ENCODE measurements at regions not wholly inside any gene's neighbourhood (a gene's known extent, or its start where the extent isn't known, plus 50 kb on each side); places are given as distances from the start of the nearest gene placed in this dataset.

GRCh38 chr6:90780778-90781177, 193.9 kb upstream of the MAP3K7 start:
- Histone ChIP-seq H3K27ac (ENCODE audit: low read length) (no peak overlapping the region), H3K9me3 (ENCODE audit: control insufficient read depth, low read length) (no peaks in the 10 kb centered on the region), H3K27me3 (ENCODE audit: control insufficient read depth, insufficient read depth) (no peaks in the 10 kb centered on the region), H3K4me3 (ENCODE audit: low read length) (no peak overlapping the region), H3K4me1 (ENCODE audit: control insufficient read depth, insufficient read depth, low read length) (no peaks in the 10 kb centered on the region)
- no peak for DNase-seq
- intact Hi-C loops (cut with DNase I) = no loop called here
- no peak for ATAC-seq
- WGBS = 93% methylated on average over 3 of the region's 3 CpGs

GRCh38 chr6:90780141-90780540, 193.3 kb upstream of the MAP3K7 start:
- Histone ChIP-seq H3K4me1 (ENCODE audit: control insufficient read depth, insufficient read depth, low read length) (no peaks in the 10 kb centered on the region), H3K27ac (ENCODE audit: low read length) (no peak overlapping the region), H3K9me3 (ENCODE audit: control insufficient read depth, low read length) (no peaks in the 10 kb centered on the region), H3K27me3 (ENCODE audit: control insufficient read depth, insufficient read depth) (no peaks in the 10 kb centered on the region), H3K4me3 (ENCODE audit: low read length) (no peak overlapping the region)
- WGBS = 68% methylated on average over 1 of the region's 1 CpG
- ATAC-seq = no peak
- intact Hi-C loops (cut with DNase I) = no loop called here
- no peak for DNase-seq

- no peaks in the 10 kb centered on the region for H3K9me3 ChIP-seq (ENCODE audit: control insufficient read depth, low read length)
- DNase-seq (no peak), ATAC-seq (no peak)
- intact Hi-C loops (cut with DNase I) = no loop called here
- H3K4me3 ChIP-seq (ENCODE audit: low read length) = no peak overlapping the region
- no peaks in the 10 kb centered on the region for H3K4me1 ChIP-seq (ENCODE audit: control insufficient read depth, insufficient read depth, low read length)
- H3K27me3 ChIP-seq (ENCODE audit: control insufficient read depth, insufficient read depth) = no peaks in the 10 kb centered on the region
- 87% methylated on average over 5 of the region's 5 CpGs for WGBS
- no peak overlapping the region for H3K27ac ChIP-seq (ENCODE audit: low read length)
These were observed 191.7 kb upstream of the MAP3K7 start for GRCh38 chr6:90778417-90779203.

DNA sequence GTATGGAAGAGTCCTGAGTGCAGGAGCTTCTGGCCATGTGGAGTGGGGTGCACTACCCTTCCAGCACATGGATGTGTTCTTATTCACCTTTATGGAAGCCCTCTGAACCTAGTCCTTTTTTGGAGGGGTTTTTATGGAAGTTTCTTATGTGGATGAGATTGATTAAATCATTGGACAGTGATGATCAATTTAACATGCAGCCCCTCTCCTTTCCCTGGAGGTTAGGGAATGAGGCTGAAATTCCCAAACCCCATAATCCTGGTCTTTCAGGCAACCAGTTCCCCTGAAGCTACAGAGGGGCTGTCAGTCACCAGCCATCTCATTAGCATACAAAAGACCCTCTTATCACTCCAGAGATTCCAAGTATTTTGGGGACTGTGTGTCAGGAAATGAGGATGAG, 183.9 kb upstream of the MAP3K7 start:
- H3K27ac ChIP-seq (ENCODE audit: low read length) = no peak overlapping the region
- no peak for ATAC-seq
- H3K9me3 ChIP-seq (ENCODE audit: control insufficient read depth, low read length) = no peaks in the 10 kb centered on the region
- no peaks in the 10 kb centered on the region for H3K4me1 ChIP-seq (ENCODE audit: control insufficient read depth, insufficient read depth, low read length)
- DNase-seq = no peak
- no peak overlapping the region for H3K4me3 ChIP-seq (ENCODE audit: low read length)
- no peaks in the 10 kb centered on the region for H3K27me3 ChIP-seq (ENCODE audit: control insufficient read depth, insufficient read depth)
- intact Hi-C loops (cut with DNase I) = no loop called here

DNA sequence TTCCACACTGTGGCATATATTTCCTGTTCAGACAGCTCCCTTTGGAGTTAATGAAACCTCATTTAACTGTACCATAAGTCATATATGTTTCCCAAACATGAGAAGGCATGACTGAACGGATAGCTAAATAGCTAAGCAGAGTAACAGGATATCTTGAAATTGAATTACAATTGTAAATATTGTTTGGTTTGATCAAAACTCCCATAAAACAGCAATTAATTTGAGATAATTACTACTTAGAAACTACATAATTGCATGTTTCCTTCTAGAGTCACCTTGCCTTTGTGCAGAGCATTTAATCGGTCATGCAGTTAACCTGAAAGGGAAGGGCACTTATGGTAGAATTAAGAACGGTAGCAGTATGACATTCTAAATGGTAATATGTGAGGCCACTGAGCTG, 179.0 kb upstream of the MAP3K7 start:
- ATAC-seq = no peak
- intact Hi-C loops (cut with DNase I) = no loop called here
- WGBS = 89% methylated on average over 3 of the region's 3 CpGs
- Histone ChIP-seq H3K27me3 (ENCODE audit: control insufficient read depth, insufficient read depth) (no peaks in the 10 kb centered on the region), H3K4me3 (ENCODE audit: low read length) (no peak overlapping the region), H3K9me3 (ENCODE audit: control insufficient read depth, low read length) (no peaks in the 10 kb centered on the region), H3K4me1 (ENCODE audit: control insufficient read depth, insufficient read depth, low read length) (no peaks in the 10 kb centered on the region), H3K27ac (ENCODE audit: low read length) (no peak overlapping the region)
- DNase-seq = no peak

DNA sequence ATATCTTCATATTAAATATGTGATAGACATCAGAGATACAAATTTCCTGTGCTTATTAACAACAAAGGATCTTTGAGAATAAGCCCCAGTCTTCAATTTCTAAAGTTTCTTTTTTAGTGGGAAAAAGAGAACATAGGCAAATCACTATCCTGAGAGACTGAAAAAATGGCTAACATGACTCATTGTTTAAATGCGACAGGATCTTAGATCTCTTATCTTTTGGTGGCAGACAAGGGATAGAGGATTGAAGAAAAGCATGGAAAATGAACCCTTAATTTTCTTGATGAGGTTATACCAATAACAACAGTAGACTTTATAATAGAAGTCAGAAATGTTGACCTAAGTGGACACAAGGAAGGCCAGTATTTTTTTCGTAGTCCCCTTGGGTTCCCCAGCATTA, 178.6 kb upstream of the MAP3K7 start:
- ATAC-seq (no peak), DNase-seq (no peak)
- 65% methylated on average over 2 of the region's 2 CpGs for WGBS
- Histone ChIP-seq H3K27me3 (ENCODE audit: control insufficient read depth, insufficient read depth) (no peaks in the 10 kb centered on the region), H3K4me1 (ENCODE audit: control insufficient read depth, insufficient read depth, low read length) (no peaks in the 10 kb centered on the region), H3K4me3 (ENCODE audit: low read length) (no peak overlapping the region), H3K27ac (ENCODE audit: low read length) (no peak overlapping the region), H3K9me3 (ENCODE audit: control insufficient read depth, low read length) (no peaks in the 10 kb centered on the region)
- intact Hi-C loops (cut with DNase I) = no loop called here

- no peak for DNase-seq
- WGBS = 82% methylated on average over 3 of the region's 3 CpGs
- Histone ChIP-seq H3K27ac (ENCODE audit: low read length) (no peak overlapping the region), H3K9me3 (ENCODE audit: control insufficient read depth, low read length) (no peaks in the 10 kb centered on the region), H3K27me3 (ENCODE audit: control insufficient read depth, insufficient read depth) (no peaks in the 10 kb centered on the region), H3K4me1 (ENCODE audit: control insufficient read depth, insufficient read depth, low read length) (no peaks in the 10 kb centered on the region), H3K4me3 (ENCODE audit: low read length) (no peak overlapping the region)
- ATAC-seq = no peak
- intact Hi-C loops (cut with DNase I) = no loop called here
These were observed 177.1 kb upstream of the MAP3K7 start for GRCh38 chr6:90764001-90764400.

- Histone ChIP-seq H3K27me3 (ENCODE audit: control insufficient read depth, insufficient read depth) (no peaks in the 10 kb centered on the region), H3K9me3 (ENCODE audit: control insufficient read depth, low read length) (no peaks in the 10 kb centered on the region), H3K27ac (ENCODE audit: low read length) (no peak overlapping the region), H3K4me3 (ENCODE audit: low read length) (no peak overlapping the region), H3K4me1 (ENCODE audit: control insufficient read depth, insufficient read depth, low read length) (no peaks in the 10 kb centered on the region)
- WGBS = 77% methylated on average over 3 of the region's 3 CpGs
- intact Hi-C loops (cut with DNase I) = no loop called here
- DNase-seq (no peak), ATAC-seq (no peak)
These were observed 172.8 kb upstream of the MAP3K7 start for GRCh38 chr6:90759664-90760063.

DNA sequence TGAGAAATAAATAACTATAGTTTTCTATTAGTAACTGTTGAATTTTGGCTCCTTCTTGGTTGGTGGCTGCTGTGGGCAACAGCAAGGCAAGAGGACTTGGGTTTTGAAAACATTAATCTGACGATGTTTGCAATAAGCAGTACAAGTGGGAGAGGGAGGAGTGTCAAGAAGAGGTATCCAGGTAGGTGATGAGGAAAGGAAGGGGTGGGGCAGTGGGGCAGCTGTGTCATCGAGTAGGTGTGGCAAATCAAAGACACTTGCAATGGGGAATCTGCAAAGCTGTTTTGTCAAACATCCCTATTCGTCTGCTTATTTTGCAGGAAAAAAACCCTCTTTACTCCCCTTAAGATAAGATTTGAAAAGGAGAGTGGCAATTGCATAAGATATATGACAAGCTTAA, 171.9 kb upstream of the MAP3K7 start:
- intact Hi-C loops (cut with DNase I) = no loop called here
- no peak for DNase-seq
- WGBS = 65% methylated on average over 3 of the region's 3 CpGs
- ATAC-seq = no peak
- H3K4me1 ChIP-seq (ENCODE audit: control insufficient read depth, insufficient read depth, low read length) = no peaks in the 10 kb centered on the region
- H3K4me3 ChIP-seq (ENCODE audit: low read length) = no peak overlapping the region
- no peak overlapping the region for H3K27ac ChIP-seq (ENCODE audit: low read length)
- H3K9me3 ChIP-seq (ENCODE audit: control insufficient read depth, low read length) = no peaks in the 10 kb centered on the region
- H3K27me3 ChIP-seq (ENCODE audit: control insufficient read depth, insufficient read depth) = no peaks in the 10 kb centered on the region

DNA sequence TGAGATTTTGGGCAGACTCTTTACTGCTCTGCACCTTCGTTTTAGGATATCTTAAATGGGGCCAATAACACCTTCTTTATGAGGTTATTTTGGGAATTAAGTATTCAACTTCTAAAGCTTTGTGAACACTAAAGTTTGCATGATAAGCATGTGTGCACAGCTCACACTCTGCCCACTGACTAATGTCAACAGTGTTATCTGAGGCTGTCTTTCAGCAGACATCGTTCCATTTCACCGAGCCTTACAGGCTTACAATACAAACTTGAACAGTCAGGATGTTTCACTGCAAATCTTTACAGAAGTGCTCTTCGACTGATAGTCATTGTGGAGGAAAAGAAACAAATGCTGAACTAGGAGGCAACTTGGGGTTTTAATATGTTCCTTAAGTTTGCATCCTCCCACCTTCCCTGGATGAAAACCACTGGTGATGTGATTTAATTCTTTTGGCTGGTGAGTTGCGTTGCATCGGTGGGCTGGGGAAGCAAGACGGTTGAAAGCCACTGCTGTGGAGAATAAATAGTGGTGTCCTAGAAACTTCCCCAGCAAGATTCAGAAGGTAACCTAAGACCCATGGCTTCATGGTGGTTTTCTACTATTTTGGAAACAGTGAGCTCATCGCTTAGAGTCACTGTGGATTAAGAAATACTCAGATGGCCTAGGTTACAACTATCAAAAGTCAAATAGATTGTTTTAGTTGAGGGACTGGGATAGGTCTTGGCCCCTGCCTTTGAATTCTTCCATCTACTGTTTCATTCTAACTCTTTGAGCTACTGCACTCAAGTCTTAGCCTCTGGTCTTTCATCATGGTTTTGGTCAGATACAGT, 167.2 kb upstream of the MAP3K7 start:
- Histone ChIP-seq H3K4me3 (ENCODE audit: low read length) (no peak overlapping the region), H3K27ac (ENCODE audit: low read length) (no peak overlapping the region), H3K9me3 (ENCODE audit: control insufficient read depth, low read length) (no peaks in the 10 kb centered on the region), H3K27me3 (ENCODE audit: control insufficient read depth, insufficient read depth) (no peaks in the 10 kb centered on the region), H3K4me1 (ENCODE audit: control insufficient read depth, insufficient read depth, low read length) (no peaks in the 10 kb centered on the region)
- intact Hi-C loops (cut with DNase I) = no loop called here
- ATAC-seq = no peak
- DNase-seq = no peak
- 38% methylated on average over 8 of the region's 8 CpGs for WGBS

- Histone ChIP-seq H3K27me3 (ENCODE audit: control insufficient read depth, insufficient read depth) (no peaks in the 10 kb centered on the region), H3K4me3 (ENCODE audit: low read length) (no peak overlapping the region), H3K9me3 (ENCODE audit: control insufficient read depth, low read length) (no peaks in the 10 kb centered on the region), H3K27ac (ENCODE audit: low read length) (no peak overlapping the region), H3K4me1 (ENCODE audit: control insufficient read depth, insufficient read depth, low read length) (no peaks in the 10 kb centered on the region)
- DNase-seq (no peak), ATAC-seq (no peak)
- WGBS = 58% methylated on average over 4 of the region's 4 CpGs
- intact Hi-C loops (cut with DNase I) = no loop called here
These were observed 152.9 kb upstream of the MAP3K7 start for GRCh38 chr6:90739802-90740201.
